ENCODE measurements at regions not wholly inside any gene's neighbourhood (a gene's known extent, or its start where the extent isn't known, plus 50 kb on each side); places are given as distances from the start of the nearest gene placed in this dataset.

DNA sequence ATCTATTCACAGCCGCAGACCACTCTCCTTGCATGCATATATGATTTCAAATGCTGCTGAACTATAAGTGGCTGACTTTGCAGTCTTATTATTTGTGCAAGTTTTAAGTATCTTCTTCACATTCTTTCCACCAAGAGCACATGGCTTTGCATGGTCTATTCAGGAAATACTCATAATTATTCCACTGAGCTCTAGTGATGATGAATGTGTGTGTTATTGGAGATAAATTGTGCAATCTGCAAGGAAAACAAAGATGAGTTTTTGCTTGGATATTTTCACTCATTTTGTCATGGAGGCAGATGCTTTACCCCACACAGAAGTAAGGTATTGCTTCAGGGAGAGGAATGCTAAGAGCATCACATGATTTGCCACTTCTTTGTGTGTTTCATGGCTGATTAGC is 764.6 kb downstream of the TBC1D32 start:
- H3K23ac ChIP-seq (ENCODE audit: insufficient read length), result no peak overlapping the region
- no peak overlapping the region for H2BK15ac ChIP-seq (ENCODE audit: low read length)
- ChIA-PET CTCF (ENCODE audit: partially characterized antibody) (no interaction called here), POLR2A (ENCODE audit: partially characterized antibody) (no interaction called here)
- H3K4me3 ChIP-seq (ENCODE audit: extremely low read depth in 1 of 4, insufficient read depth in 2 of 4, low read depth in 3 of 4, low read length in 4 of 4), result no peak overlapping the region
- H3K79me2 ChIP-seq (ENCODE audit: control insufficient read depth in 1 of 2, insufficient read depth in 2 of 2, low read length in 2 of 2), result no peaks in the 10 kb centered on the region
- no peaks in the 10 kb centered on the region for H3K36me3 ChIP-seq (ENCODE audit: control insufficient read depth in 2 of 4, insufficient read depth in 4 of 4, low read length in 3 of 4)
- H2BK120ac ChIP-seq (replicated peaks; ENCODE audit: low read depth, low read length), result no peak overlapping the region
- H3K56ac ChIP-seq (replicated peaks; ENCODE audit: insufficient read length, low read depth, low read length), result no peak overlapping the region
- no peak overlapping the region for H4K91ac ChIP-seq (replicated peaks; ENCODE audit: insufficient read length, low read length)
- no peak for DNase-seq (ENCODE audit: low read depth in 1 of 2, low spot score in 2 of 2)
- no peaks in the 10 kb centered on the region for H3K23me2 ChIP-seq (ENCODE audit: low read depth, low read length)
- no peaks in the 10 kb centered on the region for H3K4me1 ChIP-seq (replicated peaks in 1 of 4; ENCODE audit: control insufficient read depth in 3 of 4, insufficient read depth in 4 of 4, low read length in 3 of 4)
- H3K14ac ChIP-seq (ENCODE audit: insufficient read length), result no peak overlapping the region
- H3K9me3 ChIP-seq (ENCODE audit: insufficient read depth in 2 of 2, low read depth in 1 of 2, low read length in 1 of 2), result no peaks in the 10 kb centered on the region
- no peak overlapping the region for H4K5ac ChIP-seq (ENCODE audit: insufficient read length, low read depth, low read length)
- no peak overlapping the region for H3K4ac ChIP-seq (replicated peaks; ENCODE audit: insufficient read length, low read depth, low read length)
- H3K18ac ChIP-seq (ENCODE audit: extremely low read depth, low read length), result no peak overlapping the region
- no peaks in the 10 kb centered on the region for H3K79me1 ChIP-seq (ENCODE audit: low read depth, low read length)
- TF ChIP-seq EZH2 (IDR thresholded peaks at IDR 0.05; ENCODE audit: low read depth, low read length, severe bottlenecking) (no peak), CHD2 (IDR thresholded peaks at IDR 0.05; ENCODE audit: low read length) (no peak), KDM1A (IDR thresholded peaks at IDR 0.05; ENCODE audit: borderline replicate concordance, low read length) (no peak), BRCA1 (IDR thresholded peaks at IDR 0.05; ENCODE audit: low read depth, low read length) (no peak), CEBPB (IDR thresholded peaks at IDR 0.05; ENCODE audit: low read depth, low read length) (peak; percentile 19; the same call in 1 of the 2 replicates), TEAD4 (IDR thresholded peaks at IDR 0.05; ENCODE audit: low read depth, low read length) (no peak), CBX5 (IDR thresholded peaks at IDR 0.05; ENCODE audit: low read depth, low read length) (no peak)
- TF ChIP-seq, protein P1, sequence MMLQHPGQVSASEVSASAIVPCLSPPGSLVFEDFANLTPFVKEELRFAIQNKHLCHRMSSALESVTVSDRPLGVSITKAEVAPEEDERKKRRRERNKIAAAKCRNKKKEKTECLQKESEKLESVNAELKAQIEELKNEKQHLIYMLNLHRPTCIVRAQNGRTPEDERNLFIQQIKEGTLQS (IDR thresholded peaks at IDR 0.05; ENCODE audit: insufficient read depth, low read depth, low read length), result no peak
- no peak overlapping the region for H2AK5ac ChIP-seq (ENCODE audit: low read depth, low read length)
- H2BK20ac ChIP-seq (ENCODE audit: low read length), result no peak overlapping the region
- FAIRE-seq, result no peak
- no peak overlapping the region for H4K8ac ChIP-seq (ENCODE audit: extremely low read depth, insufficient read depth, low read length)
- H3K9ac ChIP-seq (replicated peaks in 1 of 4; ENCODE audit: extremely low read depth in 1 of 4, low read depth in 3 of 4, low read length in 3 of 4), result no peak overlapping the region
- 94% methylated on average over 1 of the region's 1 CpG; no CpG with 5 or more reads in 1 of the 2 experiments for WGBS, 2 experiments (ENCODE audit: extremely low coverage in 1 of 2, insufficient coverage in 1 of 2, insufficient read length in 1 of 2, insufficient replicate concordance in 2 of 2, low coverage in 1 of 2, low lambda C conversion rate in 2 of 2, missing lambda C conversion rate in 1 of 2)
- no peak overlapping the region for H3K27ac ChIP-seq (ENCODE audit: low read depth, low read length)
- H2BK5ac ChIP-seq (ENCODE audit: low read depth, low read length), result no peak overlapping the region
- peak overlapping the region; percentile 80; the same call in 1 of the 2 replicates for H2AFZ ChIP-seq (ENCODE audit: low read length)
- H3K4me2 ChIP-seq (ENCODE audit: insufficient read depth in 1 of 2, low read depth in 2 of 2, low read length in 2 of 2), result no peak overlapping the region
- no peak overlapping the region for H2BK12ac ChIP-seq (ENCODE audit: low read depth, low read length)
- H4K20me1 ChIP-seq (replicated peaks in 1 of 2; ENCODE audit: control insufficient read depth in 1 of 2, insufficient read depth in 2 of 2, low read length in 2 of 2), result no peaks in the 10 kb centered on the region
- H3K27me3 ChIP-seq (replicated peaks in 1 of 4; ENCODE audit: control insufficient read depth in 3 of 4, extremely low read depth in 1 of 4, insufficient read depth in 3 of 4, low read length in 3 of 4), result no peaks in the 10 kb centered on the region
